Brain microvascular endothelial cell (primary cell): ENCODE measurements at regions not wholly inside any gene's neighbourhood (a gene's known extent, or its start where the extent isn't known, plus 50 kb on each side); places are given as distances from the start of the nearest gene placed in this dataset.

Source experiments
- DNase-seq: peaks from one replicate; pipeline ENCODE4 v3.0.0-alpha.2; 2020
- H3K27ac ChIP-seq: fragments of 250-450 bp; sonication (Bioruptor Pico); 2 replicates; pipeline ENCODE4 v1.5.1; 2020; ENCODE audit warnings: mild to moderate bottlenecking, moderate library complexity
- H3K27me3 ChIP-seq: fragments of 250-450 bp; sonication (Bioruptor Pico); replicated peaks from 2 replicates; pipeline ENCODE4 v1.5.1; 2020; ENCODE audit warnings: mild to moderate bottlenecking
- H3K36me3 ChIP-seq: fragments of 250-450 bp; sonication (Bioruptor Pico); replicated peaks from 2 replicates; pipeline ENCODE4 v1.5.1; 2020; ENCODE audit warnings: mild to moderate bottlenecking
- H3K4me3 ChIP-seq: 2 replicates; pipeline ENCODE4 v1.5.1; 2011; ENCODE audit warnings: low read depth, mild to moderate bottlenecking, control low read depth, low read length, moderate library complexity
- CTCF ChIP-seq: IDR thresholded peaks from 2 replicates; pipeline ENCODE4 v1.5.1; 2011; ENCODE audit warnings: low read depth, mild to moderate bottlenecking, moderate library complexity, low read length, control low read depth, inconsistent platforms; ENCODE audit errors: missing control alignments
- in situ Hi-C: cut with HindIII; loops from 2 replicates; pipeline ENCODE4 v1.10.0; 2017; ENCODE audit warnings: low sequenced_read_pairs, low pct_ligation_motif_present

GRCh38 chr5:93328833-93329232 lies 252.2 kb downstream of the NR2F1-AS1 start:
- no peak overlapping the region for H3K4me3 ChIP-seq
- H3K36me3 ChIP-seq, result no peaks in the 10 kb centered on the region
- H3K27me3 ChIP-seq, result no peaks in the 10 kb centered on the region
- DNase-seq, result no peak
- in situ Hi-C loops, result no loop called here
- TF ChIP-seq CTCF, result no peak
- H3K27ac ChIP-seq, result no peak overlapping the region

GRCh38 chr5:93327605-93328004 lies 253.4 kb downstream of the NR2F1-AS1 start:
- in situ Hi-C loops, result no loop called here

GRCh38 chr5:93325946-93326345 lies 255.1 kb downstream of the NR2F1-AS1 start:
- in situ Hi-C loops, result no loop called here
- no peak overlapping the region for H3K4me3 ChIP-seq
- H3K27ac ChIP-seq, result no peak overlapping the region
- no peaks in the 10 kb centered on the region for H3K36me3 ChIP-seq
- DNase-seq, result no peak
- TF ChIP-seq CTCF, result no peak
- H3K27me3 ChIP-seq, result no peaks in the 10 kb centered on the region

More at GRCh38 chr5:93327605-93328004, 253.4 kb downstream of the NR2F1-AS1 start:
- no peak for DNase-seq
- TF ChIP-seq CTCF, result no peak
- no peaks in the 10 kb centered on the region for H3K36me3 ChIP-seq
- no peak overlapping the region for H3K27ac ChIP-seq
- no peak overlapping the region for H3K4me3 ChIP-seq
- H3K27me3 ChIP-seq, result no peaks in the 10 kb centered on the region

- Histone ChIP-seq H3K27me3 (no peaks in the 10 kb centered on the region), H3K27ac (no peak overlapping the region), H3K36me3 (no peaks in the 10 kb centered on the region), H3K4me3 (no peak overlapping the region)
- no peak for TF ChIP-seq CTCF
- no peak for DNase-seq
- in situ Hi-C loops, result no loop called here
Observed at GRCh38 chr5:93322974-93323860, 257.8 kb downstream of the NR2F1-AS1 start.

GRCh38 chr5:93320920-93321445 lies 260.0 kb downstream of the NR2F1-AS1 start:
- DNase-seq, result no peak
- Histone ChIP-seq H3K27me3 (no peaks in the 10 kb centered on the region), H3K36me3 (no peaks in the 10 kb centered on the region), H3K4me3 (no peak overlapping the region), H3K27ac (no peak overlapping the region)
- TF ChIP-seq CTCF, result no peak
- in situ Hi-C loops, result no loop called here

GRCh38 chr5:93313672-93314071 lies 267.3 kb downstream of the NR2F1-AS1 start:
- H3K4me3 ChIP-seq, result no peak overlapping the region
- H3K27me3 ChIP-seq, result no peaks in the 10 kb centered on the region
- no peaks in the 10 kb centered on the region for H3K36me3 ChIP-seq
- in situ Hi-C loops, result no loop called here
- H3K27ac ChIP-seq, result no peak overlapping the region
- TF ChIP-seq CTCF, result no peak
- no peak for DNase-seq
